ENCODE measurements at regions not wholly inside any gene's neighbourhood (a gene's known extent, or its start where the extent isn't known, plus 50 kb on each side); places are given as distances from the start of the nearest gene placed in this dataset.

GRCh38 chr4:25588206-25588605 is 67.4 kb upstream of the SLC34A2 start:
- TF ChIP-seq CTCF (IDR thresholded peaks at IDR 0.05 in 2 of 3, conservative IDR thresholded peaks at IDR 0.05 in 1 of 3; ENCODE audit: borderline replicate concordance in 1 of 3, insufficient read depth in 1 of 3, low read depth in 2 of 3, low read length in 2 of 3) (no peak), EZH2phosphoT487 (IDR thresholded peaks at IDR 0.05; ENCODE audit: borderline replicate concordance) (no peak), RAD21 (IDR thresholded peaks at IDR 0.05; ENCODE audit: low read depth) (no peak), EZH2 (IDR thresholded peaks at IDR 0.05) (no peak), POLR2A (IDR thresholded peaks at IDR 0.05; ENCODE audit: borderline replicate concordance, extremely low read depth, insufficient read depth, insufficient read length) (no peak), MAX (IDR thresholded peaks at IDR 0.05) (no peak), CEBPB (IDR thresholded peaks at IDR 0.05; ENCODE audit: low read depth) (no peak), ZNF274 (IDR thresholded peaks at IDR 0.05; ENCODE audit: low read depth, low read length) (no peak), EGR1 (IDR thresholded peaks at IDR 0.05; ENCODE audit: low read depth) (no peak), TCF7L2 (IDR thresholded peaks at IDR 0.05; ENCODE audit: borderline replicate concordance, extremely low read depth, insufficient read depth, insufficient read length) (no peak), POLR2AphosphoS5 (IDR thresholded peaks at IDR 0.05; ENCODE audit: low read depth, low read length) (no peak), ZFX (IDR thresholded peaks at IDR 0.05) (no peak), ATF3 (IDR thresholded peaks at IDR 0.05) (no peak), FOSL1 (IDR thresholded peaks at IDR 0.05; ENCODE audit: low read depth) (no peak)
